CD14-positive monocyte (primary cell): ENCODE measurements at regions not wholly inside any gene's neighbourhood (a gene's known extent, or its start where the extent isn't known, plus 50 kb on each side); places are given as distances from the start of the nearest gene placed in this dataset.

Experiments used
- DNase-seq, 3 donors: peaks; one replicate each; pipeline ENCODE4 v3.0.0-alpha.2; 2011 to 2022
- H2AFZ ChIP-seq: 2 replicates; pipeline ENCODE4 v1.6.0; 2012; ENCODE audit warnings: mild to moderate bottlenecking, low read depth, low read length, inconsistent platforms; ENCODE audit not compliant: insufficient read depth, poor library complexity, severe bottlenecking
- H3K27ac ChIP-seq, 2 donors: 1 replicate in 1 of 2; 2 replicates in 1 of 2; pipeline ENCODE4 v1.5.1; 2012 to 2013; ENCODE audit warnings: low read length in 2 of 2, control low read depth in 1 of 2, inconsistent platforms in 1 of 2, low read depth in 1 of 2, mild to moderate bottlenecking in 1 of 2
- H3K27me3 ChIP-seq, 2 donors: one replicate each; pipeline versions ENCODE4 v1.6.0 to v1.6.1; 2011 to 2013; ENCODE audit warnings: low read length in 2 of 2; ENCODE audit not compliant: control insufficient read depth in 2 of 2, insufficient read depth in 2 of 2
- H3K36me3 ChIP-seq, 2 donors: replicated peaks in 1 of 2; 1 replicate in 1 of 2; 2 replicates in 1 of 2; pipeline versions ENCODE4 v1.5.1 to v1.6.1; 2012 to 2013; ENCODE audit warnings: low read length in 2 of 2, control low read depth in 1 of 2, inconsistent platforms in 1 of 2, mild to moderate bottlenecking in 1 of 2; ENCODE audit not compliant: insufficient read depth in 2 of 2, control insufficient read depth in 1 of 2
- H3K4me1 ChIP-seq, 2 donors: 1 replicate in 1 of 2; 2 replicates in 1 of 2; pipeline versions ENCODE4 v1.5.1 to v1.6.1; 2012 to 2013; ENCODE audit warnings: low read length in 2 of 2, control low read depth in 1 of 2, inconsistent platforms in 1 of 2, mild to moderate bottlenecking in 1 of 2, moderate library complexity in 1 of 2; ENCODE audit not compliant: insufficient read depth in 2 of 2, control insufficient read depth in 1 of 2
- H3K4me2 ChIP-seq: replicated peaks from 2 replicates; pipeline ENCODE3; 2012; ENCODE audit warnings: low read length, moderate library complexity, mild to moderate bottlenecking; ENCODE audit not compliant: poor library complexity, severe bottlenecking; ENCODE audit errors: extremely low read depth
- H3K4me3 ChIP-seq, 3 experiments: fragments of 200-600 bp in 1 of 3; sonication (generic) in 1 of 3; replicated peaks in 1 of 3; 1 replicate in 2 of 3; 2 replicates in 1 of 3; pipeline ENCODE4 v1.5.1; 2011 to 2013; ENCODE audit warnings: low read length in 3 of 3, mild to moderate bottlenecking in 3 of 3, control low read depth in 2 of 3, low read depth in 2 of 3, inconsistent platforms in 1 of 3, moderate library complexity in 1 of 3
- H3K79me2 ChIP-seq: 2 replicates; pipeline ENCODE4 v1.6.0; 2012; ENCODE audit warnings: mild to moderate bottlenecking, control low read depth, inconsistent platforms, low read length, moderate library complexity; ENCODE audit not compliant: insufficient read depth
- H3K9ac ChIP-seq: 2 replicates; pipeline ENCODE4 v1.6.0; 2017; ENCODE audit warnings: low read length, mild to moderate bottlenecking; ENCODE audit not compliant: insufficient read depth, poor library complexity, severe bottlenecking
- H3K9me3 ChIP-seq, 2 donors: replicated peaks in 1 of 2; 1 replicate in 1 of 2; 2 replicates in 1 of 2; pipeline versions ENCODE4 v1.5.1 to v1.6.1; 2012 to 2013; ENCODE audit warnings: low read length in 2 of 2, control low read depth in 1 of 2; ENCODE audit not compliant: control insufficient read depth in 1 of 2, insufficient read depth in 1 of 2
- H4K20me1 ChIP-seq: 2 replicates; pipeline ENCODE4 v1.6.0; 2012; ENCODE audit warnings: mild to moderate bottlenecking, low read length, control low read depth, moderate library complexity; ENCODE audit not compliant: insufficient read depth
- H3K27ac Mint-ChIP-seq, 7 donors: one replicate each; pipeline ENCODE4 v1.8.0; 2020; ENCODE audit warnings: mild to moderate bottlenecking in 7 of 7, mixed read lengths in 7 of 7, moderate library complexity in 6 of 7, inconsistent platforms in 2 of 7
- H3K27me3 Mint-ChIP-seq, 3 donors: one replicate each; pipeline ENCODE4 v1.8.0; 2021 to 2022; ENCODE audit warnings: low read depth in 3 of 3, mild to moderate bottlenecking in 3 of 3, mixed read lengths in 3 of 3, moderate library complexity in 3 of 3, inconsistent platforms in 1 of 3
- H3K36me3 Mint-ChIP-seq, 2 donors: one replicate each; pipeline ENCODE4 v1.8.0; 2020; ENCODE audit warnings: mixed read lengths in 2 of 2, inconsistent platforms in 1 of 2, mild to moderate bottlenecking in 1 of 2
- H3K4me1 Mint-ChIP-seq: one replicate; pipeline ENCODE4 v1.8.0; 2020; ENCODE audit warnings: mild to moderate bottlenecking, mixed read lengths
- H3K4me3 Mint-ChIP-seq, 2 donors: one replicate each; pipeline ENCODE4 v1.8.0; 2020; ENCODE audit warnings: mild to moderate bottlenecking in 2 of 2, mixed read lengths in 2 of 2, moderate library complexity in 1 of 2
- H3K9me3 Mint-ChIP-seq, 7 donors: one replicate each; pipeline ENCODE4 v1.8.0; 2020 to 2022; ENCODE audit warnings: mixed read lengths in 7 of 7, mild to moderate bottlenecking in 6 of 7, moderate library complexity in 6 of 7, inconsistent platforms in 2 of 7
- CTCF ChIP-seq: fragments of 200-600 bp; IDR thresholded peaks from one replicate; pipeline ENCODE4 v1.8.0; 2022; ENCODE audit warnings: antibody characterized with exemption, mild to moderate bottlenecking
- WGBS: methylation state at CpG from one replicate; pipeline ENCODE4 v1.1.5; 2013; ENCODE audit warnings: missing lambda C conversion rate; ENCODE audit not compliant: insufficient coverage; 5-methylcytosine and 5-hydroxymethylcytosine counted together
- intact Hi-C, 2 donors: fragments of 100-400 bp; cut with micrococcal nuclease; formaldehyde crosslinking; loops; one replicate each; pipeline versions ENCODE4 v1.15.0 to v1.15.1; 2023

GRCh38 chr13:84032116-84032515 is 149.8 kb upstream of the SLITRK1 start:
- intact Hi-C loops = no loop called here
- no peak overlapping the region for H3K4me3 Mint-ChIP-seq
- TF ChIP-seq CTCF = no peak

GRCh38 chr13:84031120-84031519 is 148.8 kb upstream of the SLITRK1 start:
- Mint-ChIP-seq H3K27ac (no peak overlapping the region), H3K4me3 (no peak overlapping the region), H3K27me3 (no peaks in the 10 kb centered on the region), H3K9me3 (peaks cover 3 to 23% (median 13%) of the 10 kb centered on the region in 7 donors), H3K4me1 (no peaks in the 10 kb centered on the region), H3K36me3 (no peaks in the 10 kb centered on the region)
- H3K36me3 ChIP-seq = no peaks in the 10 kb centered on the region
- no peak for TF ChIP-seq CTCF
- intact Hi-C loops = no loop called here
- no peak for DNase-seq
- no peak overlapping the region for H3K4me2 ChIP-seq
- H3K79me2 ChIP-seq = no peaks in the 10 kb centered on the region
- H3K9me3 ChIP-seq = peaks cover 0 to 4% of the 10 kb centered on the region in 2 donors
- H2AFZ ChIP-seq = no peak overlapping the region
- H3K4me1 ChIP-seq = no peaks in the 10 kb centered on the region
- H3K4me3 ChIP-seq = no peak overlapping the region
- H3K27ac ChIP-seq = no peak overlapping the region
- no peak overlapping the region for H3K9ac ChIP-seq
- no peaks in the 10 kb centered on the region for H3K27me3 ChIP-seq
- WGBS = no CpG with 5 or more reads among the region's 4 CpGs
- no peaks in the 10 kb centered on the region for H4K20me1 ChIP-seq

More at GRCh38 chr13:84032116-84032515, 149.8 kb upstream of the SLITRK1 start:
- H4K20me1 ChIP-seq = no peaks in the 10 kb centered on the region
- no peaks in the 10 kb centered on the region for H3K36me3 ChIP-seq
- H3K4me2 ChIP-seq = no peak overlapping the region
- H3K4me1 ChIP-seq = no peaks in the 10 kb centered on the region
- no peak overlapping the region for H3K27ac ChIP-seq
- no peaks in the 10 kb centered on the region for H3K27me3 ChIP-seq
- no peak overlapping the region for H3K4me3 ChIP-seq
- H3K9ac ChIP-seq = no peak overlapping the region
- H3K79me2 ChIP-seq = no peaks in the 10 kb centered on the region
- Mint-ChIP-seq H3K4me1 (no peaks in the 10 kb centered on the region), H3K9me3 (peaks cover 3 to 20% (median 10%) of the 10 kb centered on the region in 7 donors), H3K27me3 (no peaks in the 10 kb centered on the region), H3K27ac (no peak overlapping the region), H3K36me3 (no peaks in the 10 kb centered on the region)
- peaks cover 0 to 9% of the 10 kb centered on the region in 2 donors for H3K9me3 ChIP-seq
- no CpG with 5 or more reads among the region's 1 CpG for WGBS
- no peak for DNase-seq
- no peak overlapping the region for H2AFZ ChIP-seq
